Progenitor cell of endocrine pancreas (in vitro differentiated cells): ENCODE measurements at regions not wholly inside any gene's neighbourhood (a gene's known extent, or its start where the extent isn't known, plus 50 kb on each side); places are given as distances from the start of the nearest gene placed in this dataset.

Experiments used
- DNase-seq: peaks from one replicate; pipeline ENCODE4 v3.0.0; 2021; ENCODE audit warnings: low spot score; ENCODE audit not compliant: unreplicated experiment
- H3K27ac Mint-ChIP-seq: 2 replicates; pipeline ENCODE4 v1.8.0; 2021; ENCODE audit warnings: mild to moderate bottlenecking, moderate library complexity, mixed read lengths
- H3K27me3 Mint-ChIP-seq: 2 replicates; pipeline ENCODE4 v1.8.0; 2021; ENCODE audit warnings: mixed read lengths
- H3K36me3 Mint-ChIP-seq: 2 replicates; pipeline ENCODE4 v1.8.0; 2022; ENCODE audit warnings: mixed read lengths; ENCODE audit not compliant: insufficient read depth
- H3K4me1 Mint-ChIP-seq: 2 replicates; pipeline ENCODE4 v1.8.0; 2021; ENCODE audit warnings: low read depth, mixed read lengths
- H3K4me3 Mint-ChIP-seq: 2 replicates; pipeline ENCODE4 v1.8.0; 2021; ENCODE audit warnings: low read depth, mild to moderate bottlenecking, moderate library complexity, mixed read lengths
- H3K9me3 Mint-ChIP-seq: 2 replicates; pipeline ENCODE4 v1.8.0; 2021; ENCODE audit warnings: low read depth, mixed read lengths
- CTCF ChIP-seq: fragments of 200-600 bp; sonication (generic); IDR thresholded peaks from one replicate; pipeline ENCODE4 v1.5.0; 2021; ENCODE audit warnings: antibody characterized with exemption, mild to moderate bottlenecking; ENCODE audit not compliant: unreplicated experiment

GRCh38 chr3:77786216-77786615 lies 746.3 kb downstream of the ROBO2 start:
- peaks cover 3% of the 10 kb centered on the region for H3K9me3 Mint-ChIP-seq
- no peaks in the 10 kb centered on the region for H3K27me3 Mint-ChIP-seq
- no peaks in the 10 kb centered on the region for H3K4me1 Mint-ChIP-seq
- no peak overlapping the region for H3K27ac Mint-ChIP-seq
- no peaks in the 10 kb centered on the region for H3K36me3 Mint-ChIP-seq
- no peak overlapping the region for H3K4me3 Mint-ChIP-seq
- no peak for TF ChIP-seq CTCF
- no peak for DNase-seq

- H3K27ac Mint-ChIP-seq, result peak overlapping the region; percentile 25
These were observed 755.1 kb downstream of the ROBO2 start for GRCh38 chr3:77795013-77795412.

GRCh38 chr3:77799278-77799677 lies 759.4 kb downstream of the ROBO2 start:
- Mint-ChIP-seq H3K36me3 (no peaks in the 10 kb centered on the region), H3K27ac (no peak overlapping the region), H3K27me3 (no peaks in the 10 kb centered on the region), H3K4me1 (peaks cover 7% of the 10 kb centered on the region), H3K4me3 (no peak overlapping the region), H3K9me3 (peaks cover 3% of the 10 kb centered on the region)
- no peak for TF ChIP-seq CTCF
- no peak for DNase-seq

More at GRCh38 chr3:77795013-77795412, 755.1 kb downstream of the ROBO2 start:
- no peak overlapping the region for H3K4me3 Mint-ChIP-seq
- H3K27me3 Mint-ChIP-seq, result no peaks in the 10 kb centered on the region
- TF ChIP-seq CTCF, result no peak
- H3K36me3 Mint-ChIP-seq, result no peaks in the 10 kb centered on the region
- peaks cover 13% of the 10 kb centered on the region for H3K4me1 Mint-ChIP-seq
- peak; percentile 9 for DNase-seq
- peaks cover 3% of the 10 kb centered on the region for H3K9me3 Mint-ChIP-seq

- TF ChIP-seq CTCF, result no peak
- H3K27me3 Mint-ChIP-seq, result no peaks in the 10 kb centered on the region
- H3K36me3 Mint-ChIP-seq, result no peaks in the 10 kb centered on the region
- no peak for DNase-seq
- H3K9me3 Mint-ChIP-seq, result peaks cover 3% of the 10 kb centered on the region
- no peak overlapping the region for H3K4me3 Mint-ChIP-seq
- no peak overlapping the region for H3K27ac Mint-ChIP-seq
- peaks cover 2% of the 10 kb centered on the region for H3K4me1 Mint-ChIP-seq
These were observed 761.0 kb downstream of the ROBO2 start for GRCh38 chr3:77800893-77801292.

- H3K9me3 Mint-ChIP-seq, result no peaks in the 10 kb centered on the region
- no peak for TF ChIP-seq CTCF
- H3K4me1 Mint-ChIP-seq, result no peaks in the 10 kb centered on the region
- no peak overlapping the region for H3K27ac Mint-ChIP-seq
- H3K4me3 Mint-ChIP-seq, result no peak overlapping the region
- H3K36me3 Mint-ChIP-seq, result no peaks in the 10 kb centered on the region
- no peaks in the 10 kb centered on the region for H3K27me3 Mint-ChIP-seq
- DNase-seq, result no peak
These were observed 767.4 kb downstream of the ROBO2 start for GRCh38 chr3:77807312-77807711.
